AG08395 (cell line): ENCODE measurements at regions not wholly inside any gene's neighbourhood (a gene's known extent, or its start where the extent isn't known, plus 50 kb on each side); places are given as distances from the start of the nearest gene placed in this dataset.
A peak's percentile ranks its signal among the peaks of the same experiment; 100 is the strongest.

Experiments used
- DNase-seq: peaks from one replicate; pipeline ENCODE4 v3.0.0; 2012; ENCODE audit warnings: mixed read lengths, low spot score

DNA sequence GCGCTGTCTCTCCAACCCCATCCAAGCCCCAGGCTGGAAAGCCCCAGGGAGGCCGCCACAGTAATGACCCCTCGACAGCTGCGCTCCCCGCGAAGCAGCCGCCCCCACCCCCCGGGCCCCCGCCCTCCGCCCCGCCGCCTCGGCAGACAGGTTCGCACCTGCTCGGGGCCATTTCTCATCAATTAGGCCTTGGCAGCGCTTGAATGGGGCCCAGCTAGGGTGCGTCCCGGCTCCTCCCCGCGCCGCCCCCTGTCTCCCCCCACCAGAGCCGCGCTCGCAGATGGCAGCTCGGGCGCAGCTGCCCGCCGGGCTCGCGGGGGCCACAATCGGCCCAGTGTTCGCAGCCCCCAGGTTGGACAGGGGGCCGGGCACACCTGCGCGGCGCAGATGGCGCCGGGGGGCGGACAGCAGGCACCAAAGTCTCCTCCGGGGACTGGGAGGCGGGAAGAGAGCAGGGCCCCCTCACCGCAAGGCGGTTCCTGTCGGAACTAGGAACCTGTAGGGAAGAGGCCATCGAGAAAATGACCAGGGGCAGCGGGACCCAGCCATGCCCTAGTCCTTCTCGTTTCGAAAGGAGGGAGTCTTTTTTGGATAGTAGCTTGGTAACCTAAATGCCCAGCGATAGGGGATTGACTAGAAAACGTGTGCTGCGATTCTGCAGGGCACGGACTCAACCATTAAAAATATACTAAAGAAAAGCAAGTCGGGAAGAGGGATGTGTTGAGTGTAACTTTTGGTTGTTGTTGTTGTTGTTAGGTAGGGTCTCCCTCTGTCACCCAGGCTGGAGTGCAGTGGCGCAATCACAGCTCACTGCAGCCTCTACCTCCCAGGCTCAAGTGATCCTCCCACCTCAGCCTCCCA, 83.2 kb upstream of the EYA2 start:
- no peak for DNase-seq

- peak; percentile 96 for DNase-seq
Observed at GRCh38 chr20:46814366-46815232, 80.0 kb upstream of the EYA2 start.

DNA sequence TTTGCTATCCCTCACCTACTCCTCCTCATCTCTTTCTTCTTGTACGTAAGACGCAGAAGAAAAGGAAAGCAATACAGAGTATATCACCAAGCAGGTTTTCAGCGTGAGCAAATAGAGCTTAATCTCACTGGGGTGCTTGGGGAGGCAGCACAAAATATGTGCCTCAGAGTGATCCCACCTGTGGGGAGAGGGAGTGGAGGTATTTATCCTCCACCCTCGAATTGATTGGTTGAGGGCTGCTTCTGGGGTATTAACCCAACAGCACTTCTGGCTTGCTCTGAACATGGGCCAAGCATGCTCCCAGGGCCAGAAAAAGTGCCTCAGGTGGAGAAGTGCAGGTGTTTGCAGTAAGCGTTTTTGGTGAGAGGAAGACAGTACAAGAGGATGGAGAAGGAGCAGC, 78.5 kb upstream of the EYA2 start:
- DNase-seq: no peak

DNA sequence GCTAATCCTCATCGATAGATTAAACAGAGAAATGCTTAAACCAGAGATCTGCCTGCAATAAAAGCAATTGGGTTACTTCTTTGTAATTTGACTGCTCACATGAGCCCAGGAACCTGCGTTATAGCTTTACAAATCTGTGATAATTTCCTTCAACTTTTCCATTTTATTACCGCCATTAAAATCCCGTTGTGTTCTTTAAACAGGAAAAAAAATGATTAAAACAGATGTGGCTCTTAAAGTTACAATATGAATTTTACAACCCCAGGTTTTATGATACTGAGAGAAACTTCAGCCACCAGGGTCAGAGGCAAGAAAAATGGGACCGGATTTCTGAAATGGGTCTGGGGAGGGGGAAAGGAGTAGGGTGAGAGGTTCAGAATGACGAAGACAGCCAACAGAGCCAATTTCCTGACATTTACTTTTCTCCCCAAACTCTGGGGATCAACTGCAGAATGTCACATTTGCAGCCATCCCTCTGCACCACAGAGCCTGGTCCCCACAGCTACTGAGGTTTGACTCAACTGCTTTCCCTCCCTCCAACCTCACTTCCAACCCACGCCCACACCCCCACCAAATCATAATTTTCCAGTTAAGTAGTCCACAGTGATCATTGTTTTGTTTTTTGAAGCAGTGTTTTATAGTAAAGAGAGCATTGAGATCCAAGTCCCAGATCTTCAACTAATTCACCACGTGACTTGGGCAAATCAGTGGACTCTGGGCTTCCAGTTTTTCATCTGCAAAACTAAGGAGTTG, 77.6 kb upstream of the EYA2 start:
- DNase-seq: no peak

GRCh38 chr20:46820682-46821081, 74.0 kb upstream of the EYA2 start:
- no peak for DNase-seq

- DNase-seq: no peak
Observed at GRCh38 chr20:46823271-46823751, 71.3 kb upstream of the EYA2 start.

DNA sequence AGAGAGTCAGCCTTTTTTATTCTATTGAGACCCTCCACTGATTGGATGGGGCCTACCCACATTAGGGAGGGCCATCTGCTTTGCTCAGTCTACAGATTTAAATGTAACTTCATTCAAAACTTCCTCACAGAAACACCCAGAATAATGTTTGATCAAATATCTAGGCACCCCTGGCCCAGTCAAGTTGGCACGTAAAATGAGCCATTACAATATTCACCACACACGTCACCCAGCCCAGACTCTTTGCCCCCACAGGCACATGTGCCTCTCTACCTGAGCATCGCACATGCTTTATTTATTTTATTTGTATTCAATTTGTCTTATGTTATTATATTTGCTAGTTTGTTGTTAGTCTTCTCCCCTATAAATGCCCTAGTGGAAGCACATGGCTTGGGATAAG, 70.9 kb upstream of the EYA2 start:
- no peak for DNase-seq

DNA sequence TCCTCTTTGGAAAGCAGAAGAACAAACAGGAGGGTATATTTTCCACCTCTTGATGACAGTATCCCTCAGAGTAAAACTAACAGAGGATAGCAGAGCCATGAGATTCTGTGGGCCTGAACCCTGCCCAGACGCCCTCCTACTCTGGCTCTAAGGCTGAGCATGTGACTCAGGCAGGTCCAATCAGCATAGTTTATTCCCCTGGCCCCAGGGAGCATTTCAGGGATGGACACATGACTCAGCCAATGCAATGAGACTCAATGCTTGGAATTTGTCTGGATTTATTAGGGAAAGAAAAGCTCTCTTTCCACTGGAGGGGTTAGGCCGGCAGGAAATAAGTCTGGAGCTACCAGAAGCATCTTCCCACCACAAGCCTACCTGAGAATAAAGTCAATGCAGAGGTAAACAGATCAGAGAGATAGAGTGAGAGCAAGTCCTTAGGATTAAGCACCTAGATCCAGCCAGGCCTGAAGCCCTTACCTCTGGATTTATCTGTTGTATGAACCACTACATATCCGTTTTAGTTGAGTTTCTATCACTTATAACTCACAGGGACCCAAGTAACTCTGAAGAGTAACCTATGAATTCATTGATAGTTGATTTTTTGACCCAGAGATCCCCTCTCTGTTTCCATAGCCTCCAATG, 68.2 kb upstream of the EYA2 start:
- DNase-seq: peak; percentile 50

GRCh38 chr20:46827718-46828458, 66.8 kb upstream of the EYA2 start:
- DNase-seq: no peak

- peak; percentile 75 for DNase-seq
Observed at GRCh38 chr20:46828471-46828870, 66.2 kb upstream of the EYA2 start.

DNA sequence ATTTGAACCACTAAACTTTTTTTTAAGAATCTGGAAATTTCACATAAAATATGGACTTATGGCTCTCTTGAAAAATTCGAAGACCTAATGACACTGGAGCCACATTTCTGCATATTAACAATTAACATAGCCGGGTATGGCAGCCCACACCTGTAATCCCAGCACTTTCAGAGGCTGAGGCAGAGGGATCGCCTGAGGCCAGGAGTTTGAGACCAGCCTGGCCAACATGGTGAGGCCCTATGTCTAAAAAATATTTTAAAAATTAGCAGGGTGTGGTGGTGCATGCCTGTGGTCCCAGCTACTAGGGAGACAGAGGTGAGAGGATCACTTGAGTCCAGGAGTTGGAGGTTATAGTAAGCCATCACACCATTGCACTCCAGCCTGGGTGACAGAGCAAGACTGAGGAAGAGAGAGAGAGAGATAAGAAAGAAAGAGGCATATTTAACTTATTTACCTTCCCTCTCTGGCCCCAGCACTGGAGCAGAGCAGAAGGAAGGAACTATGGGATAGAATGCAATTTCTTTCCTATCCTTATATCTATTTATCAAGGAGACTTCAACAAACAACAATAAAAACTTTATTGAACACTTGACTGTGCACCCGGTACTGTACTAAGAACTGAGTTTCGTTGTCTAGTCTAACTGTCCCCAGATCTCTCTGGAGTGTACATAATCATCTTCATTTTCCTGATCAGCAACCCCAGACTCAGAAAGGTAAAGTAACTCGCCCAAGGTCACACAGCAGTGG, 63.6 kb upstream of the EYA2 start:
- DNase-seq: no peak

DNA sequence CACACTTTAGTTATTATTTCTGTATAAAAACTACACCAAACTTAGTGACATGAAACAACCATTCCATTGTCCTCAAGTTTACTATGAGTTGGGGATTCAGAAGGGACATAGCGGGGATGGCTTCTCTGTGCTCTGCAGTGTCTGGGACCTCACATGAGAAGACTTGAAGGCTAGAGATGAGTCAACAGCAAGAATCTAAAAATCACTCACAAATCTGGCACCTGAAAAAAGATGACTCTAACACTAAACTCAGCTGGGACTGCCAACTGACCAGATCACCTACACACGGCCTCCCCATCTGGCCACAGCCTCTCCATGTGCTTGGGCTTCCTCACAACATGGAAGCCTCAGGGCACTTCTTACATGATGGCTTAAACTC, 63.0 kb upstream of the EYA2 start:
- DNase-seq: no peak

GRCh38 chr20:46832555-46832954, 62.1 kb upstream of the EYA2 start:
- DNase-seq: no peak

DNA sequence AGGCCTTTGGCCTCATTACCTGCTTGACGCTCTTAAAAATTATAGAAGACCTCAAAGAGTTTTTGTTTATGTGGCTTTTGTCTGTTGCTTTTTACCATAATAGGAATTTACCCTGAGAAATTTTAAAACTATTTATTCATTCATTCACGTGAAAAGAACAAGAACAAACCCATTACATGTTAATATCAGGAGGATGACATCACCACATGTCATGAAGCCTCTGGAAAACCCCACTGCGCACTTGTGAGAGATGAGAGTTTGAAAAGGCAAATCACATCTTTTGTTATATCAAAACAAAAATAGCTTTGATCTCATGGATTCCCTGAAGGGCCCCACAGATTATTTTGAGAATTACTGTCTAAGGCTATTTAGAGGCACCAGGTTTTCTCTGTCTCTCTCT, 61.3 kb upstream of the EYA2 start:
- no peak for DNase-seq

DNA sequence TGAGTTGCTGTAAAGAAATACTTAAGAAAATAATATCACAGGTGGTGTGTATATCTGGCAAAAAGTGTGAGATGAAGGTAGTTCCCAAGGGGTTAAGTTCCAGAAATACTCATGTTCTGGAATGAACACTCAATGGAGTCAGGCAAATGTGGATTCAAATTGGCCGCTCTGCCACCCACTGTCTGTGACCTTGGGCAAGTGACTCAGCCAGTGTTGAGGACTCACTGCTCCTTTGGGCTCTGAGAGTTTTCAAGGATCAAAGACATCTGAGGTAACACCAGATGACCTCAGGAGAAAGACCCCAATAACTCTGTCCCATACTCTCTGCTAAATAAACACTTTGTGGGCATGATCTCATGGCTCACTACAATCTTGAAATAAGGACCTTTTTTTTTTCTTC, 59.2 kb upstream of the EYA2 start:
- DNase-seq: peak; percentile 27

DNA sequence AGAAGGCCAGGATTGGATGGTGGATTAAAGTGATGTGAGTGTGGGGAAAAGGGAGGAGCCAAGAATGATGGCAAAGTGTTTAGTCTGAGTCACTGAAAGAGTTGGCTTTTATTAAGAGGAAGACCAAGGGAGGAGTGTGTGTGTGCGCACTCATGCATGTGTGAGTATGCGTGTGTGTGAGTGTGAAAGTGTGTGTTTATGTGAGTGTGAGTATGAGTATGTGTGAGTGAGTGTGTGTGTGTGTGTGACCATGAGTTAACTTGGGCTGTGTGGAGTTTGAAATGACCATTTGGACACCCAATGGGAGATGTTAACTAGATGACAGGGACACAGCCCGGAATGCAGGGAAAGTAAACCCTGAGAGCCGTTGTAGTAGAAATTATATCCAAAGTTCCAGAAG, 57.6 kb upstream of the EYA2 start:
- DNase-seq: no peak

GRCh38 chr20:46838011-46838410, 56.6 kb upstream of the EYA2 start:
- no peak for DNase-seq

- no peak for DNase-seq
Observed at GRCh38 chr20:46840054-46840729, 54.5 kb upstream of the EYA2 start.
